Suprapubic skin (tissue), 4 donors: ENCODE measurements at regions not wholly inside any gene's neighbourhood (a gene's known extent, or its start where the extent isn't known, plus 50 kb on each side); places are given as distances from the start of the nearest gene placed in this dataset.

ENCODE experiments used
- POLR2A ChIP-seq, 2 donors: fragments of 450-650 bp; IDR thresholded peaks; one replicate each; pipeline ENCODE4 v1.6.1; 2017; ENCODE audit warnings: antibody characterized with exemption in 2 of 2, mild to moderate bottlenecking in 2 of 2, moderate library complexity in 2 of 2
- POLR2AphosphoS5 ChIP-seq, 3 donors: sonication (generic); formaldehyde crosslinking; IDR thresholded peaks; one replicate each; pipeline ENCODE4 v1.6.1; 2017; ENCODE audit warnings: antibody characterized with exemption in 3 of 3
- TF ChIP-seq, protein P1 (sequence below), 2 donors: fragments of 200-600 bp in 1 of 2; fragments of 450-650 bp in 1 of 2; sonication (generic) in 1 of 2; IDR thresholded peaks; one replicate each; pipeline ENCODE4 v1.5.1; 2016 to 2019; ENCODE audit warnings: antibody characterized with exemption in 2 of 2, mild to moderate bottlenecking in 1 of 2, moderate library complexity in 1 of 2

GRCh38 chr18:56273541-56274219 lies 364.7 kb downstream of the TXNL1 start:
- TF ChIP-seq, protein P1, sequence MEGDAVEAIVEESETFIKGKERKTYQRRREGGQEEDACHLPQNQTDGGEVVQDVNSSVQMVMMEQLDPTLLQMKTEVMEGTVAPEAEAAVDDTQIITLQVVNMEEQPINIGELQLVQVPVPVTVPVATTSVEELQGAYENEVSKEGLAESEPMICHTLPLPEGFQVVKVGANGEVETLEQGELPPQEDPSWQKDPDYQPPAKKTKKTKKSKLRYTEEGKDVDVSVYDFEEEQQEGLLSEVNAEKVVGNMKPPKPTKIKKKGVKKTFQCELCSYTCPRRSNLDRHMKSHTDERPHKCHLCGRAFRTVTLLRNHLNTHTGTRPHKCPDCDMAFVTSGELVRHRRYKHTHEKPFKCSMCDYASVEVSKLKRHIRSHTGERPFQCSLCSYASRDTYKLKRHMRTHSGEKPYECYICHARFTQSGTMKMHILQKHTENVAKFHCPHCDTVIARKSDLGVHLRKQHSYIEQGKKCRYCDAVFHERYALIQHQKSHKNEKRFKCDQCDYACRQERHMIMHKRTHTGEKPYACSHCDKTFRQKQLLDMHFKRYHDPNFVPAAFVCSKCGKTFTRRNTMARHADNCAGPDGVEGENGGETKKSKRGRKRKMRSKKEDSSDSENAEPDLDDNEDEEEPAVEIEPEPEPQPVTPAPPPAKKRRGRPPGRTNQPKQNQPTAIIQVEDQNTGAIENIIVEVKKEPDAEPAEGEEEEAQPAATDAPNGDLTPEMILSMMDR (IDR thresholded peaks at IDR 0.05): no peak
- TF ChIP-seq POLR2A (IDR thresholded peaks at IDR 0.05) (no peak), POLR2AphosphoS5 (IDR thresholded peaks at IDR 0.05) (no peak)
